G401 (cell line): ENCODE measurements at regions not wholly inside any gene's neighbourhood (a gene's known extent, or its start where the extent isn't known, plus 50 kb on each side); places are given as distances from the start of the nearest gene placed in this dataset.
"Not testable (repeated sequence)": the region's sequence is repeated elsewhere in the genome, so short reads cannot be mapped to it uniquely, and the experiment has no call there.

ENCODE experiments used
- DNase-seq: peaks from one replicate; pipeline ENCODE4 v3.0.0-alpha.2; 2015; ENCODE audit warnings: low spot score
- in situ Hi-C: cut with HindIII; loops from 2 replicates; pipeline ENCODE4 v1.10.0; 2016; ENCODE audit warnings: low sequenced_read_pairs, mixed read lengths

DNA sequence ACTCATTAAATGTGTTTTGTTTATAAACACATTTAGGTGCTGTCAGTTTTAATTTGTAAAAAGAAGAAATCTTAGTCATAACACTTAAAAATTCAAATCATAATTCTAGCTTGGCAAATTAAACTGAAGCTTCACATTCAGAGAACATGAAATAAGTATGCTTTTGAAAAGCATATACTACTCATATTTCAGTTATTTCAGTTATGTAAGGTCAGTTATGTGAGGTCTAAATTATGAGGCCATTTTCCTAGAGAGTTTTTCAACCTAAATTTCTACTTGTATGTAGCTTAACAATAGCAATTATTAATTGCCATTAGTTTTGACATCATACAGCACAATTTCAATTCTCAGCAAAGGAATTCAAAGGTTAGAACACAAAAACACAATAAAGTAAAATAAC, 465.0 kb downstream of the PLOD2 start:
- DNase-seq = no peak
- in situ Hi-C loops = no loop called here

- in situ Hi-C loops = no loop called here
- no peak for DNase-seq
These were observed 462.7 kb downstream of the PLOD2 start for GRCh38 chr3:145698250-145698649.

- DNase-seq = no peak
- in situ Hi-C loops = no loop called here
These were observed 462.2 kb downstream of the PLOD2 start for GRCh38 chr3:145698749-145699148.

DNA sequence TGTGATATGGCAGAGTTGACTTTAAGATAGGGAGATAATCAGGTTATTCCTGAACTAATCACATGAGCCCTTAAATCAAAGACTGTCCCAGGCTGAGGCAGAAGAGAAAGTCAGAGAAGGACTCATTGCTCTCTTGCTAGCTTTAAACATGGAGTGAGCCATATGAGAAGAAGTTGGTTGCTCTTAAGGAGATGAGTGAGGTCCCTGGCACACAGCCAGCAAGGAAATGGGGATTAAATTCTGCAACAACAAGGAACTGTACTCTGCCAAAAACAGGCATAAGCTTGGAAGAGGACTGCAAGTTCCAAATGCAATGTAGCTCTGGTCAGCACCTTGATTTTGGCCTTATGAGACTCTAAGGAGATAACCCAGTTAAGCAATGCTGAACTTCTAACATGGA, 457.0 kb downstream of the PLOD2 start:
- in situ Hi-C loops = no loop called here
- peak; percentile 5 for DNase-seq

- in situ Hi-C loops, DNase-seq: not testable (repeated sequence)
These were observed 451.2 kb downstream of the PLOD2 start for GRCh38 chr3:145709779-145710178.

GRCh38 chr3:145716519-145716918, 444.5 kb downstream of the PLOD2 start:
- in situ Hi-C loops = no loop called here
- no peak for DNase-seq

DNA sequence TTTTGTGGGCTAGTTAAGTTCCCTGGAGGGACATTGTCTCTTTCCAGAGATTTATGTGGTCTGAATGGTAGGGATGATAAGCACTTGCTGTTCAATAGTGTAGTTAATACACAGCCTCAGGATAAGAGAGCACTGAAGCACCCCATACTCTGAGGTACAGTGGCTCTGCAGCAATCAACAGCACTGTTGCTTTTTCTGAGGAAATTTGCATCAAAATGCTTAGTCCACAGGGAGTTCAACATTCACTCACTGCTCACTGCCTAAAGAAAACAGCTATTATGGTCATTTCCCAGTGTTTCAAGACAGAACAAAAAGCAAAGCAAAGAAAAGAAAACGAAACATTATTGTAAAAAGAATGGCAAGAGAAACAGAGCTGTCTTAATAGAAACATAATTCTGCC, 441.9 kb downstream of the PLOD2 start:
- in situ Hi-C loops = no loop called here
- no peak for DNase-seq

GRCh38 chr3:145721273-145721805, 439.6 kb downstream of the PLOD2 start:
- DNase-seq = no peak
- in situ Hi-C loops = no loop called here

DNA sequence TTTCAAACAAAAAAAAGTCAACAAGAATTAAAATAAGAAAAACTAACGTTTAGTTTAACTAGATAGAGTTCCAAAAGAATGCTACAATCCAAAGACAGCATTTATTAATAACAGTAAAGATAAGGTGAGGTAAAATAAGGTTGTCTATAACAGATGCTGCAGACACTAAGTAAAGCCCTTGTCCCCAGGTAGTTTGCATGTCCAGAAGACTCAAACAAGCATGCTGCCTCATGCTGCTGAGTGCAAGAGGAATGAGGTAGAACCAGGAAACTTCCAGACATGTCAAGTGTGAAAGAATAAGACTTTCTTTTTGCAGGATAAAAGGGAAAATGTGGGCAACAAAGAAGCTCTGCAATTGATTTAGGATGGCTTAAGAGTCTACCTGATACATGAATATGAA, 439.2 kb downstream of the PLOD2 start:
- in situ Hi-C loops = no loop called here
- no peak for DNase-seq

DNA sequence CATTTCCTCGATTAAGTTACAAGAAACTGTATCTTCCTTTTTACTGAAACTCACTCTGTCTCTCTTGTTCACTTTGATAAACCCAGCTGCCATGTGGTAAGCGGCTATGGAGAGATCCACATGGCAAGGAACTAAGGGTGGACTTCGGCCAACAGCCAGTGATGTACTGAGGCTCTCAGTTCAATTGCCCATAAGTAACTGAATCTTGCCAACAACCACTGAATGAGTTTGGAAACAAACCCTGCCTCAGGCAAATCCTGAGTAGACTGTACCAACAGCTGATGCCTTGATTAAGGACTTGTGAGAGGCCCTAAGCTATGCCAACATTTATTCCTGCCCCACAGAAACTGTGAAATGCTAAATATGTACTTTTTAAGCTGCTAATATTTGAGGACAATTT, 433.5 kb downstream of the PLOD2 start:
- in situ Hi-C loops = no loop called here
- DNase-seq = no peak

DNA sequence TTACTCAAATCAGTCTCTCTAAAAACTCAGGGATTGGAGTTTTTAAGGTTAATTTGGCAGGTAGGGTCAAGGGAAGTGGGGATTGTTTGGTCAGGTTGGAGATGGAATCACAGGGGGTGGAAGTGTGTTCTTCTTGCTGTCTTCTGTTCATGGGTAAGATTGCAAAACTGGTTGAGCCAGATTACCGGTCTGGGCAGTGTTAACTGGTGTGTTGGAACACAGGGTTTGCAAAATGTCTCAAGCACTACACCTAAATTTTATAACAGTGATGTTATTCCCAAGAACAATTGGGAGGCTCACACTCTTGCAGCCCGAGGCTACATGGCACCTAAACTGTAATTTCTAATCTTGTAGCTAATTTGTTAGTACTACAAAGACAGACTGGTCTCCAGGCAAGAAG, 425.4 kb downstream of the PLOD2 start:
- DNase-seq = no peak

GRCh38 chr3:145737952-145738351, 423.0 kb downstream of the PLOD2 start:
- DNase-seq = no peak
- in situ Hi-C loops = no loop called here

More for the DNA sequence above, 425.4 kb downstream of the PLOD2 start:
- in situ Hi-C loops = no loop called here

DNA sequence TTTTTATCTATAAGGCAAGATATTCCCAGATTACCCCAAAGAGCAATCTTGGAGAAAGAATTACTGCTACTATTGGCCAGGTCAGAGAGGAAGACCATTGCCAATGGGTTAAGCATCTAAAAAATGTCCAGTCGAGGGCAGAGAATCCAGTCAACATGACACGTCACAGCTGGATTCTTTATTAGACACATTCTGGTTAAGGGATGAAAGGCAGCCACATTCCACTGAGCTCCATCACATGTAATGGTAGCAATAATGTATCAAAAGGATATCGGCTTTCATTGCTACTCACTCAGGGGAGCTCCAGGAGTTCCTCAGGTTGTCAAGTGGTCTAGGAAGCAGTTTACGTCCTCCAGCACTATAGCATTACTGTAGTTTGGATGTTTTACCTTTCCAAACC, 421.1 kb downstream of the PLOD2 start:
- in situ Hi-C loops = no loop called here
- DNase-seq = no peak

GRCh38 chr3:145750657-145751056, 410.3 kb downstream of the PLOD2 start:
- in situ Hi-C loops = no loop called here

GRCh38 chr3:145752576-145752975, 408.4 kb downstream of the PLOD2 start:
- no peak for DNase-seq
- in situ Hi-C loops = no loop called here

More at GRCh38 chr3:145750657-145751056, 410.3 kb downstream of the PLOD2 start:
- no peak for DNase-seq

- in situ Hi-C loops = no loop called here
- DNase-seq = no peak
These were observed 406.2 kb downstream of the PLOD2 start for GRCh38 chr3:145754605-145755289.

DNA sequence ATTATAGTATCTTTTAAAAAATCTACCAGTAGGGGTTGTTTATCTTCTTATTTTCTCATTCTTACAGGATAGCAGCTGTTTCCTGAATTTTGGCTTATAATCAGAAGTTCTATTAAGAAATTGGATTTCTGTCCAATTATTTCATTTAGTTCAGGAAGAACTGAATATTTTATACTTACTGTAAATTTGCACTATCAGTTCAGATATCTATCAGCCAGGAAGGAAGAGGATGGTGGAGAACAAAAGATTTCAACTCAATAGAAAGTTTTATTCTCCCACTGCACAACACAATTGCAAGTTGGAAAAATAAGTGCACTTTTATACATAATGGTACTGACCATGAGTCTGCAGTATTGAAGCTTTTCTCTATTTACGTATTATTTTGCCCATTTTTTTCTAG, 400.9 kb downstream of the PLOD2 start:
- in situ Hi-C loops = no loop called here
- DNase-seq = no peak

DNA sequence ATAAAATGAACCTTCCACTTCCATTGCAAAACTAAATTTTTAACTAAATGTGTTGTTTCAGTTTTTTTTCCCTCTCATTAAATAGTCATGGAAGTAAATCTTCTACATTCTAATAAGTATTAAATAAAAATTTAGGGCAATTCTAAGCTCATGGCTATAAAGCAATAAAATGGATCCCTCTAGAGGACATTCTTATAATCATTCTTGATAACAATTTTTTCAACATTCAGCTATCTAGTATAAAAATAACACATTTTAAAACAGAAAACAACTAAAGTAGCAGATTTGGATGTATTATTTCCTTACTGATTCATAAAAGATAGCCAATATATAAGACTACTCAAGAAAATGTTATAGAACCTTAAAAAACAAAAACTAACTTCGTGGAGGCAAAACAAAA, 393.1 kb downstream of the PLOD2 start:
- in situ Hi-C loops = no loop called here

GRCh38 chr3:145776782-145777408, 384.1 kb downstream of the PLOD2 start:
- peak; percentile 13 for DNase-seq
- in situ Hi-C loops = no loop called here

More for the DNA sequence above, 393.1 kb downstream of the PLOD2 start:
- DNase-seq = no peak

- in situ Hi-C loops = no loop called here
- no peak for DNase-seq
These were observed 380.7 kb downstream of the PLOD2 start for GRCh38 chr3:145780301-145780700.

DNA sequence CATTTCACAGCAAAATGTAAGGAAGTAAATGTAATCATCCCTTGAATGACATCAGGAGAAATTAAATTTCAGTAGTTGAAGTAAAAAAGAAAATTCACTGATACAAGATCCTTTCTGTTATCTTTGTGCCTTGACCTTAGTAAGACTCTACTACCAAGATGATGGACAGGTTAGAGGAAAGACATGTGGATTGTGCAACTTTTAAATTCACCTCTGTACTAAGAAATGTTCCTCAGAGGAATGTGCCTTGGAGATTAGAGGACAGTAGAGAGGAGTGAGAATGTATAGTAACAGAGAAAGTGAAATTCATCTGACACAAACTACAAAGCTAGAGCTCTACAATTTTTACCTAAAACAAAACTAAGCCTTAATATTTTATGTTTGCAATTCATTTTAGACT, 375.3 kb downstream of the PLOD2 start:
- in situ Hi-C loops = no loop called here
- DNase-seq = no peak
